ENCODE measurements at regions not wholly inside any gene's neighbourhood (a gene's known extent, or its start where the extent isn't known, plus 50 kb on each side); places are given as distances from the start of the nearest gene placed in this dataset.
"Not testable (repeated sequence)": the region's sequence is repeated elsewhere in the genome, so short reads cannot be mapped to it uniquely, and the experiment has no call there.

- no peaks in the 10 kb centered on the region for H4K20me1 ChIP-seq
- no peaks in the 10 kb centered on the region for H3K36me3 ChIP-seq
- no peak overlapping the region for H3K27ac ChIP-seq
- no peak overlapping the region for H3K9ac ChIP-seq
- H3K4me2 ChIP-seq, result no peak overlapping the region
- no peaks in the 10 kb centered on the region for H3K27me3 ChIP-seq
- peaks cover 0 to 17% (median 0%) of the 10 kb centered on the region in 10 experiments; a peak in 2 of 20 replicates for H3K4me1 ChIP-seq
- no peak for TF ChIP-seq Cebpa-rat (IDR thresholded peaks at IDR 0.05)
- no peaks in the 10 kb centered on the region for H3K9me3 ChIP-seq (replicated peaks in 1 of 11)
- no peak overlapping the region for H3K4me3 ChIP-seq
Measured at GRCh38 chr2:52613064-52613463, 1154.5 kb upstream of the CHAC2 start.

GRCh38 chr2:52611759-52612158 is 1155.8 kb upstream of the CHAC2 start:
- Histone ChIP-seq H3K4me2 (no peak overlapping the region), H3K27ac (no peak overlapping the region), H4K20me1 (no peaks in the 10 kb centered on the region), H3K4me1 (peaks cover 0 to 17% (median 0%) of the 10 kb centered on the region in 10 experiments; a peak in 2 of 20 replicates), H3K4me3 (no peak overlapping the region), H3K36me3 (no peaks in the 10 kb centered on the region), H3K27me3 (no peaks in the 10 kb centered on the region), H3K9me3 (replicated peaks in 1 of 11) (no peaks in the 10 kb centered on the region), H3K9ac (no peak overlapping the region)
- TF ChIP-seq Cebpa-rat (IDR thresholded peaks at IDR 0.05), result no peak

GRCh38 chr2:52608030-52608429 is 1159.6 kb upstream of the CHAC2 start:
- Histone ChIP-seq H3K9ac (no peak overlapping the region), H3K4me2 (no peak overlapping the region), H3K4me3 (no peak overlapping the region), H3K9me3 (replicated peaks in 1 of 11) (no peaks in the 10 kb centered on the region), H3K36me3 (no peaks in the 10 kb centered on the region), H3K27me3 (no peaks in the 10 kb centered on the region), H3K27ac (no peak overlapping the region), H3K4me1 (peaks cover 0 to 14% (median 0%) of the 10 kb centered on the region in 10 experiments; a peak in 2 of 20 replicates), H4K20me1 (no peaks in the 10 kb centered on the region)
- TF ChIP-seq Cebpa-rat (IDR thresholded peaks at IDR 0.05), result no peak

GRCh38 chr2:52597346-52597745 is 1170.3 kb upstream of the CHAC2 start:
- no peak for TF ChIP-seq Cebpa-rat (IDR thresholded peaks at IDR 0.05)
- no peak overlapping the region for H3K27ac ChIP-seq
- peaks cover 0 to 28% (median 0%) of the 10 kb centered on the region in 10 experiments; a peak in 3 of 20 replicates for H3K4me1 ChIP-seq
- H3K4me3 ChIP-seq, result no peak overlapping the region
- no peak overlapping the region for H3K4me2 ChIP-seq
- no peaks in the 10 kb centered on the region for H3K9me3 ChIP-seq (replicated peaks in 1 of 11)
- H4K20me1 ChIP-seq, result no peaks in the 10 kb centered on the region
- no peaks in the 10 kb centered on the region for H3K36me3 ChIP-seq
- H3K9ac ChIP-seq, result no peak overlapping the region
- no peaks in the 10 kb centered on the region for H3K27me3 ChIP-seq

GRCh38 chr2:52594026-52594425 is 1173.6 kb upstream of the CHAC2 start:
- no peak overlapping the region for H3K4me3 ChIP-seq
- peaks cover 0 to 14% (median 0%) of the 10 kb centered on the region in 11 experiments; a peak in 3 of 22 replicates for H3K9me3 ChIP-seq (replicated peaks in 1 of 11)
- H3K4me2 ChIP-seq, result no peak overlapping the region
- peaks cover 0 to 35% (median 0%) of the 10 kb centered on the region in 10 experiments; a peak in 3 of 20 replicates for H3K4me1 ChIP-seq
- no peak for TF ChIP-seq Cebpa-rat (IDR thresholded peaks at IDR 0.05)
- H3K9ac ChIP-seq, result no peak overlapping the region
- H3K36me3 ChIP-seq, result no peaks in the 10 kb centered on the region
- no peaks in the 10 kb centered on the region for H4K20me1 ChIP-seq
- no peak overlapping the region for H3K27ac ChIP-seq
- H3K27me3 ChIP-seq, result no peaks in the 10 kb centered on the region

- H3K36me3 ChIP-seq; H3K4me3 ChIP-seq; H3K27me3 ChIP-seq; H4K20me1 ChIP-seq; H3K9me3 ChIP-seq (replicated peaks in 1 of 11); H3K9ac ChIP-seq: not testable (repeated sequence)
- peak overlapping the region in 8 of 11 experiments; percentile 14 to 65 (median 53); a peak in 12 of 22 replicates for H3K27ac ChIP-seq
- TF ChIP-seq Cebpa-rat (IDR thresholded peaks at IDR 0.05), result peak in 8 of 11 experiments; percentile 47 to 75 (median 64); a peak in 8 of 22 replicates
- H3K4me2 ChIP-seq, result peak overlapping the region in 3 of 11 experiments; percentile 16 to 45 (median 36); a peak in 6 of 22 replicates
- H3K4me1 ChIP-seq, result peaks cover 0 to 18% (median 0%) of the 10 kb centered on the region in 10 experiments; a peak in 5 of 20 replicates
Measured at GRCh38 chr2:52584071-52584470, 1183.5 kb upstream of the CHAC2 start.

GRCh38 chr2:52572469-52572894 is 1195.1 kb upstream of the CHAC2 start:
- H4K20me1 ChIP-seq, result no peaks in the 10 kb centered on the region
- no peaks in the 10 kb centered on the region for H3K27me3 ChIP-seq
- no peak overlapping the region for H3K27ac ChIP-seq
- peaks cover 24 to 41% (median 30%) of the 10 kb centered on the region in 11 experiments for H3K9me3 ChIP-seq (replicated peaks in 1 of 11)
- no peak overlapping the region for H3K9ac ChIP-seq
- H3K4me2 ChIP-seq, result no peak overlapping the region
- peaks cover 0 to 25% (median 0%) of the 10 kb centered on the region in 11 experiments; a peak in 4 of 22 replicates for H3K36me3 ChIP-seq
- no peak overlapping the region for H3K4me3 ChIP-seq
- H3K4me1 ChIP-seq, result peaks cover 0 to 7% (median 0%) of the 10 kb centered on the region in 10 experiments; a peak in 1 of 20 replicates
- no peak for TF ChIP-seq Cebpa-rat (IDR thresholded peaks at IDR 0.05)

- Histone ChIP-seq H3K27ac (no peak overlapping the region), H3K4me2 (no peak overlapping the region), H3K36me3 (peaks cover 0 to 25% (median 0%) of the 10 kb centered on the region in 11 experiments; a peak in 4 of 22 replicates), H3K9ac (no peak overlapping the region), H3K4me3 (no peak overlapping the region), H3K4me1 (peaks cover 0 to 7% (median 0%) of the 10 kb centered on the region in 10 experiments; a peak in 1 of 20 replicates), H4K20me1 (no peaks in the 10 kb centered on the region), H3K9me3 (replicated peaks in 1 of 11) (peaks cover 24 to 41% (median 30%) of the 10 kb centered on the region in 11 experiments), H3K27me3 (no peaks in the 10 kb centered on the region)
- no peak for TF ChIP-seq Cebpa-rat (IDR thresholded peaks at IDR 0.05)
Measured at GRCh38 chr2:52571380-52572347, 1195.9 kb upstream of the CHAC2 start.

- Histone ChIP-seq H3K4me1 (peaks cover 0 to 7% (median 0%) of the 10 kb centered on the region in 10 experiments; a peak in 1 of 20 replicates), H3K36me3 (peaks cover 0 to 25% (median 0%) of the 10 kb centered on the region in 11 experiments; a peak in 4 of 22 replicates), H4K20me1 (no peaks in the 10 kb centered on the region), H3K9ac (no peak overlapping the region), H3K27me3 (no peaks in the 10 kb centered on the region), H3K27ac (no peak overlapping the region), H3K9me3 (replicated peaks in 1 of 11) (peaks cover 24 to 41% (median 30%) of the 10 kb centered on the region in 11 experiments), H3K4me3 (no peak overlapping the region), H3K4me2 (no peak overlapping the region)
- no peak for TF ChIP-seq Cebpa-rat (IDR thresholded peaks at IDR 0.05)
Measured at GRCh38 chr2:52570716-52571115, 1196.9 kb upstream of the CHAC2 start.
